GM21717 (cell line): ENCODE measurements at regions not wholly inside any gene's neighbourhood (a gene's known extent, or its start where the extent isn't known, plus 50 kb on each side); places are given as distances from the start of the nearest gene placed in this dataset.

Experiments used
- ATAC-seq: cut with Tn5 transposase; IDR thresholded peaks from one replicate; pipeline ENCODE4 v1.9.1; 2021; ENCODE audit warnings: mild to moderate bottlenecking, moderate library complexity; ENCODE audit not compliant: unreplicated experiment

DNA sequence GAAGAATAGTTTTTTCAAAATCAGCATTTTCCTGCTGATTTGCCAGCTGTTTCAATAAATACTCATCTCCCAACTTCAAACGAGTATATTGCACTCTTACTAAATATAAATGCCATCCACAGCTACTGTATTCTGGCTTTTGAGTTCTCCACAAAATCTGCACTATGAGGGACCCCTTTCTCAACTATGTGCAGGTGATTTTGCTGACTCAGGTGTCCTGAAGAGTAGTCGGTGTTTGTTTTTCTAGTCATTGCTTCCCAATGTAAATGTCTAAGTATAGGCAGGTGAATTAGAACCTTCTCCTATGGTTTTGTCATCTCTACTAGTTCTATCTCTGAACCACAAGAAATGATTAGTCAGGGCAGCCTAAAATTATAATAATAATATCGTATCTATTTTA, 616.8 kb upstream of the MEF2C start:
- ATAC-seq, result no peak

- no peak for ATAC-seq
Measured at GRCh38 chr5:89498699-89499098, 615.7 kb upstream of the MEF2C start.

- no peak for ATAC-seq
Measured at GRCh38 chr5:89493414-89493813, 610.4 kb upstream of the MEF2C start.

- ATAC-seq, result no peak
Measured at GRCh38 chr5:89484962-89485361, 602.0 kb upstream of the MEF2C start.

DNA sequence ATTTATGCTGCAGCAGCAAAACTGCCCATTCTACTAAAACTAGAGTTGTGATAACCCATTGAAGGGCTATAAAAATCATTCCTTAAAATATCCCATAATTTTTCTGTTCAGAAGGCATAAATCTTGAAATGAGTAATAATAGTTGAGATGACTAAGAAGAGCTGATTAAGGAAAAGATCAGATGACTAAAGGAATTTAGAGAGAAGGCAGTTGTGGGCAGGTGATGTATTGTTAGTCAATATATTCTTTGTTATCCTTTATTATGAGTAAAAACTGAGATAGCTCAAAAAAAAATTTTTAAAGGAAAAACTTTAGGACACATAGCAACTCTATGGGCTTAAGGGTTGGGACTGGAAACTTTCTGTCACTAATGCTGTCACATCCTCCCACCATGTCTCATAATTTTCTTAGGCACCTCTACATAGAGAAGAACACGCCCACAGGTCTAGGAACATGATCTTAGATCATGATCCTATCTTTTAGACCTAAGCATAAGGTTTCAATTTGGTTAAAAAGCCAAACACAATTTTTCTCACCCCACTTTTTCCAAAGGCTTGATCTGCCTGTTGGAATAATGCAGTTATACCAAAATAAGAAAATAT, 597.5 kb upstream of the MEF2C start:
- no peak for ATAC-seq

- ATAC-seq, result no peak
Measured at GRCh38 chr5:89478851-89479250, 595.9 kb upstream of the MEF2C start.

GRCh38 chr5:89473196-89473595, 590.2 kb upstream of the MEF2C start:
- ATAC-seq, result no peak

DNA sequence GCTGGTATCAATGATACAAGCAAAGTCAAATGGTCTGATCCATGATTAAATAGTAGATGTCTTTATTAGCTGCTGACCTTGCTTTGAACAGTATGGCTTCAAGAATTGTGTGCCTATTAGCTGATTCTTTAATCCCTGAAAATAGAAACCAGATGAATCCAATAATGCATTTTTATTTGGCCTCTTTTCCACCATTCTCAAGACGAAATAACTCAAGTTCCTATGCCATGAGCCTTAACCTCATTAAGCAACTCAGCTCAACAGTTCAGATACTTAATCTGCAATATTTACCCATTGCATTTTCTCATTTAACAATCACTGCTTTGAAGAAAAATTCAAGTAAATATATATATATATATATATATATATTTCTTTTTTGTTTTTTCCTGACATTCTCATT, 588.6 kb upstream of the MEF2C start:
- no peak for ATAC-seq

- ATAC-seq, result no peak
Measured at GRCh38 chr5:89471115-89471514, 588.1 kb upstream of the MEF2C start.

DNA sequence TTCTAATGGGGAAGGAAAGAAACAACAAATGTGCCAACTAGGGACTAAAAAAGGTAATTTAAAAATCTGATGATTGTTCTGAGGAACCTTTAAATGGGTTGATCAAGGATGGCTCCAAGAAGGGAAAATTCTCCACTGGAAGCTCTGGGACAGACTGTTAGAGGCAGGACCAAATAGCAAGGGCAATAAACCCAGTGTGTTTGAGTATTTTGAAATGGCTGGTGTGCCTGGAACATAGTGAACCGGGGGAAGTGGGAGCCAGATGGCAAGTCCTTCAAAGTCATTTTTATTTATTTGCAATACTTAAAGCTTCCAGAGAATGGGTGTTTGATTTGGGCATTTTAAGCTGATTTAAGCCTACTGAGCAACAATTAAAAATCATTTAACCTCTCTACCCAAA, 587.7 kb upstream of the MEF2C start:
- ATAC-seq, result no peak

GRCh38 chr5:89458332-89458656, 575.3 kb upstream of the MEF2C start:
- ATAC-seq, result no peak

- no peak for ATAC-seq
Measured at GRCh38 chr5:89457411-89458331, 574.7 kb upstream of the MEF2C start.

- ATAC-seq, result peak; percentile 66
Measured at GRCh38 chr5:89452081-89452480, 569.1 kb upstream of the MEF2C start.

GRCh38 chr5:89451263-89451662, 568.3 kb upstream of the MEF2C start:
- ATAC-seq, result no peak

DNA sequence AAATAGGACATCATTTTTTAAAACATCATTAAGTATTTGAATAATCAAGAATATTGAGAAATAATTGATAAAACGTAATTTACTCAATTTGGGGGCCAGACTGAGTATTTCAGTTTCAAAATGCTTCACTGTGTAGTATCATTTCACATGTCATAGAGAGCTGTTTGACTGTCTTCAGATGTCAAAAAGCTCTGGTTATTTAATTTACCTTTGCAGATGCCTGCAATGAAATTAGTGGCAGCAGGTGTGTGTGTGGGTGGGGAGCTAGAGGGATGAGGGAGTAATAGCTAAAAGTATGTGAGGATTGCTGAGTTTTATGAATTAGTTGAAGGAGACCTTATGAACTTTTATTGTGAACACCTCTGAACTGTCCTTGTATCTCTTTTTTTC, 567.2 kb upstream of the MEF2C start:
- no peak for ATAC-seq

DNA sequence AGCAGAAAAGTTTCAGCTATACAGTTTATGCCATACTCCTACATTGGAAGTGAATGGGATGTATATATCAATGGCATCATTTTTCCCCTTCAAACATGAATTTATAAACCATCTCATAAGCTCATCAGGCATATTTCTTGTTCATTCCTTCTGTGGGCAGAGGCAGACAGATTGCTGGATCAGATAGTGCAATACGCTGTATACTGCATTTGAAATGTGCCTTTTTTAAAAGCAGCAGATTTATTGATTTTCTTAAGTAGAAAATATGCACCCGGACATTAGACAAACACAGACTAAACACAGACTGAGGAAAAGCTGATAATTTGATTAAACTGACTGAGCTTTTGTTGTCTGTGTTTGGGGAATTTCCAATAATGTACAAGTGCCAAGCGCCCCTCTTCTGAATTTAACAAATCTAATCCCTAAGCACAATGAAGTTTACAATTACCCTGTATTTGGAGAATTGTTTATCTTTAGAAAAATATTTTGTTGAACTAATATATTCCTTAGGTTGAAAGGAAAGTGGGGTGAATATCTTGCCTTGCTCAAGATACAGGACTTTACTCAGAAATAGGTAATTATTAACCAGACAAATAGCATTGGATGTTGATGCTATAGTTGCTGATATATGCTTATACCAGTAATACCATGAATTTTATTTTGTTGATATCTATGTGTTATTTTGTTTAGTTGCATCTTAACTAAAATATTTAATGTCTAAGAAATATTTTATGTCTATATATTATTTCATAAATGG, 566.6 kb upstream of the MEF2C start:
- ATAC-seq, result no peak

GRCh38 chr5:89447027-89447426, 564.0 kb upstream of the MEF2C start:
- ATAC-seq, result no peak

DNA sequence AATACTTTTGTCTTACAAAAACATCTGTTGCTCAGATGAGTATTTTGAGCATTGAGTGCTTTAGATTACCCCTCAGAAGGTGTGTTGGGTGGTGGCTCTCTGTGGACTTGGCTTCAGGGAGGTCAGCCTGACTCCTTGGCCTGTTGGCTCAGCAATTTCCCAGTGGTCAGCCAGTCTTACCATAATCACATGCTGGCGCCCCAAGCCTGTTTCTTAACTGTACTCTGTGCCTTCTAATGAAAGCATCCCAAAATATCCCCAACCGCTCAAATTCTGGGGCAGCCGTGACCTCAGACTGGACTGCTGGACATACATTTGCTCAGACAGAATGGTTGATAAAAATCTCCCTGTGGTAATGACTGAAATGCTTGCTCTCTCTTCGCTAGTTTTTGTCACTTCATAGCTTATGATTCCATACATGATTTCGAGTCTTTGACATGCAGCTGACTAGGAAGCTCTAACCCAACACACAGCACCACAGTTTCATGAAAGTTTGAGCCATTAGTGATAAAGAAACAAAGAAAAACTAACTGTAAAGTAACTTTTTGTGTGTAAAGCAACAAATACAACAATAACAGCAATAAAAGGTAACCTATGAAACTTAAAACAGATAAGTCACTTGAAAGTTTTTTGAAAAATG, 562.2 kb upstream of the MEF2C start:
- no peak for ATAC-seq

- ATAC-seq, result no peak
Measured at GRCh38 chr5:89444088-89444487, 561.1 kb upstream of the MEF2C start.

- no peak for ATAC-seq
Measured at GRCh38 chr5:89443508-89443907, 560.5 kb upstream of the MEF2C start.

GRCh38 chr5:89441965-89442364, 559.0 kb upstream of the MEF2C start:
- ATAC-seq, result no peak
